GM12878 (cell line): ENCODE measurements at regions not wholly inside any gene's neighbourhood (a gene's known extent, or its start where the extent isn't known, plus 50 kb on each side); places are given as distances from the start of the nearest gene placed in this dataset.

ENCODE experiments used
- ATAC-seq: fragments of 200-7000 bp; cut with Tn5 transposase; 3 replicates; pipeline ENCODE4 v1.9.1; 2020; ENCODE audit warnings: mild to moderate bottlenecking, moderate library complexity
- BruUV-seq: library from RNA; stranded (reverse); fragments of 400-500 nt; replicated peaks from 2 replicates; lab custom pipeline; 2021; lab: Mats Ljungman, UMichigan
- CTCF ChIA-PET: fragments of 300-600 bp; sonication (Branson Sonifier 250); formaldehyde crosslinking; extraction: SDS; loops from one replicate; lab custom pipeline; 2021; ENCODE audit warnings: inconsistent platforms; lab: Yijun Ruan, JAX
- POLR2A ChIA-PET: fragments of 350-600 bp; formaldehyde crosslinking; extraction: SDS; loops from one replicate; lab custom pipeline; 2021; ENCODE audit warnings: inconsistent platforms; lab: Charles Lee
- RAD21 ChIA-PET: fragments of 300-600 bp; sonication (Branson Sonifier 250); formaldehyde crosslinking; loops from one replicate; lab custom pipeline; 2023; ENCODE audit warnings: antibody characterized with exemption; ENCODE audit not compliant: unreplicated experiment; lab: Charles Lee
- SMC1A ChIA-PET: fragments of 300-600 bp; sonication (Branson Sonifier 250); formaldehyde crosslinking; loops from one replicate; lab custom pipeline; 2023; ENCODE audit not compliant: unreplicated experiment, uncharacterized antibody; lab: Charles Lee
- DNase-seq: peaks from one replicate; pipeline ENCODE4 v3.0.0-alpha.2; 2011; ENCODE audit warnings: low read depth, low spot score
- FAIRE-seq: peaks from 3 replicates; lab custom pipeline; 2011; peaks lifted over from hg19 to GRCh38; lab: Jason Lieb, UNC
- H2AFZ ChIP-seq: 2 replicates; pipeline ENCODE4 v1.6.0; 2011; ENCODE audit warnings: low read depth, low read length, control low read depth; ENCODE audit not compliant: control insufficient read depth
- H3K27ac ChIP-seq: 2 replicates; pipeline ENCODE4 v1.5.1; 2011; ENCODE audit warnings: control low read depth; ENCODE audit not compliant: control insufficient read depth, insufficient read depth
- H3K27me3 ChIP-seq, 2 experiments: replicated peaks in 1 of 2; 2 replicates each; pipeline versions ENCODE4 v1.6.0 to v1.6.1; 2011; ENCODE audit warnings: low read length in 1 of 2; ENCODE audit not compliant: control insufficient read depth in 2 of 2, insufficient read depth in 2 of 2
- H3K36me3 ChIP-seq, 2 experiments: 2 replicates each; pipeline ENCODE4 v1.5.1; 2011; ENCODE audit warnings: low read length in 1 of 2; ENCODE audit not compliant: control insufficient read depth in 2 of 2, insufficient read depth in 2 of 2
- H3K4me1 ChIP-seq: 2 replicates; pipeline ENCODE4 v1.6.1; 2011; ENCODE audit warnings: mild to moderate bottlenecking, low read length, moderate library complexity, mixed read lengths; ENCODE audit not compliant: control insufficient read depth, insufficient read depth
- H3K4me2 ChIP-seq: 2 replicates; pipeline ENCODE4 v1.6.0; 2011; ENCODE audit warnings: control low read depth; ENCODE audit not compliant: control insufficient read depth, insufficient read depth
- H3K4me3 ChIP-seq: fragments of 200-600 bp; sonication (generic); 2 replicates; pipeline ENCODE4 v1.5.1; 2016
- H3K79me2 ChIP-seq: 2 replicates; pipeline ENCODE4 v1.6.0; 2011; ENCODE audit warnings: low read length; ENCODE audit not compliant: control insufficient read depth, insufficient read depth
- H3K9ac ChIP-seq: 2 replicates; pipeline ENCODE4 v1.8.0; 2011; ENCODE audit warnings: low read length, control low read depth, mixed read lengths; ENCODE audit not compliant: control insufficient read depth, insufficient read depth
- H3K9me3 ChIP-seq: replicated peaks from 3 replicates; pipeline ENCODE4 v1.5.1; 2011; ENCODE audit warnings: mild to moderate bottlenecking, low read length; ENCODE audit not compliant: control insufficient read depth, insufficient read depth
- H4K20me1 ChIP-seq: 2 replicates; pipeline ENCODE4 v1.6.0; 2011; ENCODE audit not compliant: control insufficient read depth, insufficient read depth
- CHD4 ChIP-seq: fragments of 200-600 bp; sonication (generic); IDR thresholded peaks from 2 replicates; pipeline ENCODE4 v1.6.1; 2016; ENCODE audit warnings: mild to moderate bottlenecking
- KAT2A ChIP-seq: conservative IDR thresholded peaks from 2 replicates; pipeline ENCODE4 v1.6.1; 2011; ENCODE audit warnings: low read depth, low read length; ENCODE audit not compliant: control insufficient read depth
- MEF2A ChIP-seq: IDR thresholded peaks from 2 replicates; pipeline ENCODE4 v1.6.1; 2011; ENCODE audit warnings: low read depth, mild to moderate bottlenecking, low read length, moderate library complexity; ENCODE audit not compliant: insufficient read depth
- POLR2AphosphoS2 ChIP-seq: IDR thresholded peaks from 2 replicates; pipeline ENCODE4 v1.6.1; 2011; ENCODE audit warnings: low read depth, mild to moderate bottlenecking, low read length, improper control_type of control experiment, moderate library complexity
- RAD21 ChIP-seq: IDR thresholded peaks from 2 replicates; pipeline ENCODE4 v1.6.1; 2011; ENCODE audit warnings: mild to moderate bottlenecking, low read depth, low read length, moderate library complexity; ENCODE audit not compliant: insufficient read depth
- SUZ12 ChIP-seq: fragments of 200-600 bp; sonication (generic); IDR thresholded peaks from one replicate; pipeline ENCODE4 v1.6.1; 2018; ENCODE audit warnings: antibody characterized with exemption, mild to moderate bottlenecking; ENCODE audit not compliant: unreplicated experiment
- TAF1 ChIP-seq: IDR thresholded peaks from 2 replicates; pipeline ENCODE4 v1.6.1; 2011; ENCODE audit warnings: mild to moderate bottlenecking, low read depth, low read length, borderline replicate concordance
- YBX1 ChIP-seq: fragments of 450-650 bp; IDR thresholded peaks from 2 replicates; pipeline ENCODE4 v1.6.1; 2016; ENCODE audit warnings: antibody characterized with exemption
- ZNF274 ChIP-seq: IDR thresholded peaks from one replicate; pipeline ENCODE4 v1.8.0; 2011; ENCODE audit not compliant: insufficient read length, insufficient read depth
- ZSCAN29 ChIP-seq: fragments of 450-650 bp; IDR thresholded peaks from 2 replicates; pipeline ENCODE4 v1.6.1; 2017; ENCODE audit warnings: mild to moderate bottlenecking, moderate library complexity
- WGBS: methylation state at CpG from one replicate; pipeline ENCODE4 v1.1.6; 2016; ENCODE audit warnings: low lambda C conversion rate; ENCODE audit not compliant: insufficient replicate concordance, insufficient coverage; ENCODE audit errors: missing lambda C conversion rate; 5-methylcytosine and 5-hydroxymethylcytosine counted together
- in situ Hi-C: fragments of 300-500 bp; cut with MboI; formaldehyde crosslinking; loops from 9 replicates; pipeline ENCODE4 v1.14.3; 2018; ENCODE audit warnings: mixed read lengths
- intact Hi-C: fragments of 100-400 bp; cut with micrococcal nuclease; formaldehyde crosslinking; loops from one replicate; pipeline ENCODE4 v1.14.2; 2022; ENCODE audit not compliant: unreplicated experiment
- TF ChIP-seq, protein P1 (sequence below): fragments of 150-350 bp; IDR thresholded peaks from 2 replicates; pipeline ENCODE4 v1.6.1; 2016; ENCODE audit warnings: low read depth, low read length
- TF ChIP-seq, protein P2 (sequence below): fragments of 450-650 bp; formaldehyde crosslinking; IDR thresholded peaks from 2 replicates; pipeline ENCODE4 v1.4.0; 2020; ENCODE audit warnings: mild to moderate bottlenecking, moderate library complexity

- H3K4me3 ChIP-seq, result no peak overlapping the region
- whole genome bisulfite sequencing, result 15% methylated on average over 5 of the region's 5 CpGs
- RAD21 ChIA-PET, result no interaction called here
- H3K79me2 ChIP-seq, result no peaks in the 10 kb centered on the region
- H4K20me1 ChIP-seq, result no peaks in the 10 kb centered on the region
- intact Hi-C loops, result no loop called here
- H3K9ac ChIP-seq, result no peak overlapping the region
- no peaks in the 10 kb centered on the region for H3K4me1 ChIP-seq
- FAIRE-seq (no peak), DNase-seq (no peak), ATAC-seq (no peak)
- no peaks in the 10 kb centered on the region; the same call in 2 of the 3 replicates for H3K9me3 ChIP-seq
- CTCF ChIA-PET, result no interaction called here
- no peak overlapping the region for H2AFZ ChIP-seq
- H3K4me2 ChIP-seq, result no peak overlapping the region
- no peaks in the 10 kb centered on the region for H3K36me3 ChIP-seq
- no peak overlapping the region for H3K27ac ChIP-seq
- POLR2A ChIA-PET, result no interaction called here
- BruUV-seq, result no TSS peak
- SMC1A ChIA-PET, result no interaction called here
- in situ Hi-C loops, result no loop called here
- TF ChIP-seq, protein P1, sequence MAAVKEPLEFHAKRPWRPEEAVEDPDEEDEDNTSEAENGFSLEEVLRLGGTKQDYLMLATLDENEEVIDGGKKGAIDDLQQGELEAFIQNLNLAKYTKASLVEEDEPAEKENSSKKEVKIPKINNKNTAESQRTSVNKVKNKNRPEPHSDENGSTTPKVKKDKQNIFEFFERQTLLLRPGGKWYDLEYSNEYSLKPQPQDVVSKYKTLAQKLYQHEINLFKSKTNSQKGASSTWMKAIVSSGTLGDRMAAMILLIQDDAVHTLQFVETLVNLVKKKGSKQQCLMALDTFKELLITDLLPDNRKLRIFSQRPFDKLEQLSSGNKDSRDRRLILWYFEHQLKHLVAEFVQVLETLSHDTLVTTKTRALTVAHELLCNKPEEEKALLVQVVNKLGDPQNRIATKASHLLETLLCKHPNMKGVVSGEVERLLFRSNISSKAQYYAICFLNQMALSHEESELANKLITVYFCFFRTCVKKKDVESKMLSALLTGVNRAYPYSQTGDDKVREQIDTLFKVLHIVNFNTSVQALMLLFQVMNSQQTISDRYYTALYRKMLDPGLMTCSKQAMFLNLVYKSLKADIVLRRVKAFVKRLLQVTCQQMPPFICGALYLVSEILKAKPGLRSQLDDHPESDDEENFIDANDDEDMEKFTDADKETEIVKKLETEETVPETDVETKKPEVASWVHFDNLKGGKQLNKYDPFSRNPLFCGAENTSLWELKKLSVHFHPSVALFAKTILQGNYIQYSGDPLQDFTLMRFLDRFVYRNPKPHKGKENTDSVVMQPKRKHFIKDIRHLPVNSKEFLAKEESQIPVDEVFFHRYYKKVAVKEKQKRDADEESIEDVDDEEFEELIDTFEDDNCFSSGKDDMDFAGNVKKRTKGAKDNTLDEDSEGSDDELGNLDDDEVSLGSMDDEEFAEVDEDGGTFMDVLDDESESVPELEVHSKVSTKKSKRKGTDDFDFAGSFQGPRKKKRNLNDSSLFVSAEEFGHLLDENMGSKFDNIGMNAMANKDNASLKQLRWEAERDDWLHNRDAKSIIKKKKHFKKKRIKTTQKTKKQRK, result no peak
- TF ChIP-seq ZSCAN29, result no peak
- TF ChIP-seq SUZ12, result no peak
- H3K27me3 ChIP-seq, result no peaks in the 10 kb centered on the region
These were observed 149.1 kb downstream of the TENT4A start for GRCh38 chr5:6862306-6862705.

DNA sequence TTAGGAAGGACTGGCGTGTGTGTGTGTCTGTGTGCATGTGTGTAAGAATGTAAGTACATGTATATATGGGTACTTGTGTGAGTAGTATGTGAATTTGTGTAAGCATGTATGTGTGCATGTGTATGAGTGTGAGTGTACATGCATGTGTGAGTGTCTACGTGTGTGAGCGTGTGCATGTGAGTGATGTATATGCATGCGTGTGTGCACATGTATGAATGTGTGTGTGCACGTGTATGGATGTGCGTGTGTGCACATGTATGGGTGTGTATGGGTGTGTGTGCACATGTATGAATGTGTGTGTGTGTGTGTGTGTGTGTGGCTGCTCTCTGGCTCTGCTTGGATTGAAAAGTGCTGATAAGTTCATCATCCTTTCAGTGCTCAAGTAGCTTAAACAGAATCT is 154.5 kb downstream of the TENT4A start:
- Histone ChIP-seq H3K9me3 (no peaks in the 10 kb centered on the region), H3K4me1 (no peaks in the 10 kb centered on the region), H3K4me2 (no peak overlapping the region), H2AFZ (no peak overlapping the region), H4K20me1 (no peaks in the 10 kb centered on the region), H3K9ac (no peak overlapping the region), H3K27ac (no peak overlapping the region), H3K4me3 (no peak overlapping the region), H3K79me2 (no peaks in the 10 kb centered on the region), H3K36me3 (no peaks in the 10 kb centered on the region), H3K27me3 (no peaks in the 10 kb centered on the region)
- POLR2A ChIA-PET, result interaction anchor here (0.6 kb wide), 1 partner anchor 72 kb away, joined by 3 read pairs; no protein-coding TSS in a partner anchor
- RAD21 ChIA-PET, result no interaction called here
- no peak for DNase-seq
- no peak for FAIRE-seq
- CTCF ChIA-PET, result interaction anchor here (0.6 to 1.2 kb wide), 2 partner anchors 32 to 874 kb away, joined by 3 read pairs; no protein-coding TSS in a partner anchor
- SMC1A ChIA-PET, result no interaction called here
- in situ Hi-C loops, result no loop called here
- intact Hi-C loops, result no loop called here
- no peak for ATAC-seq
- TF ChIP-seq KAT2A (no peak), CHD4 (no peak), RAD21 (no peak), YBX1 (no peak), MEF2A (no peak), POLR2AphosphoS2 (no peak), ZNF274 (no peak), TAF1 (no peak)
- TF ChIP-seq, protein P2, sequence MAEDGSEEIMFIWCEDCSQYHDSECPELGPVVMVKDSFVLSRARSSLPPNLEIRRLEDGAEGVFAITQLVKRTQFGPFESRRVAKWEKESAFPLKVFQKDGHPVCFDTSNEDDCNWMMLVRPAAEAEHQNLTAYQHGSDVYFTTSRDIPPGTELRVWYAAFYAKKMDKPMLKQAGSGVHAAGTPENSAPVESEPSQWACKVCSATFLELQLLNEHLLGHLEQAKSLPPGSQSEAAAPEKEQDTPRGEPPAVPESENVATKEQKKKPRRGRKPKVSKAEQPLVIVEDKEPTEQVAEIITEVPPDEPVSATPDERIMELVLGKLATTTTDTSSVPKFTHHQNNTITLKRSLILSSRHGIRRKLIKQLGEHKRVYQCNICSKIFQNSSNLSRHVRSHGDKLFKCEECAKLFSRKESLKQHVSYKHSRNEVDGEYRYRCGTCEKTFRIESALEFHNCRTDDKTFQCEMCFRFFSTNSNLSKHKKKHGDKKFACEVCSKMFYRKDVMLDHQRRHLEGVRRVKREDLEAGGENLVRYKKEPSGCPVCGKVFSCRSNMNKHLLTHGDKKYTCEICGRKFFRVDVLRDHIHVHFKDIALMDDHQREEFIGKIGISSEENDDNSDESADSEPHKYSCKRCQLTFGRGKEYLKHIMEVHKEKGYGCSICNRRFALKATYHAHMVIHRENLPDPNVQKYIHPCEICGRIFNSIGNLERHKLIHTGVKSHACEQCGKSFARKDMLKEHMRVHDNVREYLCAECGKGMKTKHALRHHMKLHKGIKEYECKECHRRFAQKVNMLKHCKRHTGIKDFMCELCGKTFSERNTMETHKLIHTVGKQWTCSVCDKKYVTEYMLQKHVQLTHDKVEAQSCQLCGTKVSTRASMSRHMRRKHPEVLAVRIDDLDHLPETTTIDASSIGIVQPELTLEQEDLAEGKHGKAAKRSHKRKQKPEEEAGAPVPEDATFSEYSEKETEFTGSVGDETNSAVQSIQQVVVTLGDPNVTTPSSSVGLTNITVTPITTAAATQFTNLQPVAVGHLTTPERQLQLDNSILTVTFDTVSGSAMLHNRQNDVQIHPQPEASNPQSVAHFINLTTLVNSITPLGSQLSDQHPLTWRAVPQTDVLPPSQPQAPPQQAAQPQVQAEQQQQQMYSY (CRISPR knock-in tag), result no peak
- BruUV-seq, result no TSS peak
- 59% methylated on average over 6 of the region's 6 CpGs for WGBS
